ENCODE measurements at regions not wholly inside any gene's neighbourhood (a gene's known extent, or its start where the extent isn't known, plus 50 kb on each side); places are given as distances from the start of the nearest gene placed in this dataset.

DNA sequence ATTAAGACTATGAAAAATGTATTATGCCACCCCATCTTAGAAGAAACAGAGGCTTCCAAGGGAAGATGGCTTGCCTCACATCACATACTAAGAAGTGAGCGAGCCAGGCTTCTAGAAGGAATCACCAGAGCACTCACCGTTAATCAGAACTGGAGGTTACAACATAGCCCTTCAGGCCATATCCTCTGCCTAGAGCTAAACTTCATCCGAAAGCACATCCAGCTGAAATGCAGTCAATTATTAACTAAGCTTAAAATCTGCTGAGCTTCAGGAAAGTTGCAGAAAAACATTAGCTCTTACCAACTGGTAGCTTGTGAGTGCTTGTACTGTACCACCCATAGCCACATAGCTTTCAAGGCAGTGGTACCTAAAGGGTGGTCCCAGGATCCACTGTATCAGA is 483.2 kb downstream of the TBL1XR1 start:
- DNase-seq (ENCODE audit: low read depth): no peak

DNA sequence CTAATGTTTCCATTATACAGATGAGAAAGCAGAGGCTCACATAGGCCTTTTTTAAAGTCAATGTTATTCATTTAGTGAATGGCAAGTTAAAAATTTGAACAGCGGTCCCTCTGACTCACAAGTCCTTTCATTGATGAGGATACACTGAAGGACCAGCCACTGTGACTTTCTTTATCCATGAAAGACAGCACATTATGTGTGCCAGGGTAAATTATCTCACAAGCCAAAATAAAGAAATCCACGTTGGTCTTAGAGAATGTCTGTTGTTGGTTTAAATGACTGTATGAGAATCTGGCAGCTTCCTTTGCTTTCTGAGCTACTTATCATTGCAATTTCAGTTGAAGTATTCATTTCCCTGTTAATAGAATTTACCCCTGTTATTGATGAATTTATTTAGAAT is 485.1 kb downstream of the TBL1XR1 start:
- DNase-seq (ENCODE audit: low read depth): no peak

DNA sequence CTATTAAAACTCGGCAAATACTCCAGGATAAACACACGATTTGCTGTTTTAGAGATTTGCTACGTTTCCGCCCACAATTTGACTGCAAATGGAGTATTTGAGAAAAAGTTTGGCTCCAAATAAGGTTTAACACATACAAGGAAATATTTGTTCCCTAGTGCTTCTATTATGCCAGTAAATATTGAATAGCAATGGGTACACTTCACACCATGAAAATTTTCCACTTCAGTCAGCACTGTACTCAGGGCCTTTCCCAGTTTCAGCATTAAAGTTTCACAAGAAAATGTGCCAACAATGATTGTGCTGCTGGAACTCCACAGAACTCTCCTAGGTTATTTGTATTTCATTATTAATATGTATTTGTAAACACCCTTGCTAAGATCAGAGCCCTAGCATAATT is 498.0 kb downstream of the TBL1XR1 start:
- DNase-seq (ENCODE audit: low read depth): no peak

DNA sequence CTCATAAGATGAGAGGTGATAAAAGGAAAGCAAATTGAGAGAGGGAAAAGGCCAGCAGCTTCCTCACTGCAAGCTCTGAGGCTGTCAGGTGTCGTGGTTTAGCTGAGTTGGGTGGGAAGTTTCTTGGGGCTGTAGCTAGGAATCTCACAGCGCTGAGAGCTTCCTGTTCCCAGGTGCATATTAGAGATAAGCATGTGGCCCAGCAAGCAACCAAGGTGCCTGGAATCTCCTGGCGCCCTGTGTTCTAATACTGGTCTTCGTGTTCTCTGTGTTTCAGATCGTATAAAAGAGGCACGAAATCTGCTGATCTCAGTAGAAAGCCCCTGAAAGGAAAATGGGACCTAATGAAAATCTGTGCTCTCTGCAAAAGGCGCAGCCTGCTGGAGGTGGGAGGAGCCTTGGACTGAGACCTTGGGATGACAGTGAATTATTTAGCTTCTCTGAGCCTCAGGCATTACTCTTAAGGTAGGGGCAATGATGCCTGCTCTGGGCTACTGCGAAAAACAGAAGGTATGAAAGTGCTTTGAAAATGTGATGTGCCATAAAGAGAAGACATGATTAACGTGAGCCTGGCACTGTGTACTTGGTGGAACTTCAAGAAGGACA is 499.9 kb downstream of the TBL1XR1 start:
- no peak for DNase-seq (ENCODE audit: low read depth)

DNA sequence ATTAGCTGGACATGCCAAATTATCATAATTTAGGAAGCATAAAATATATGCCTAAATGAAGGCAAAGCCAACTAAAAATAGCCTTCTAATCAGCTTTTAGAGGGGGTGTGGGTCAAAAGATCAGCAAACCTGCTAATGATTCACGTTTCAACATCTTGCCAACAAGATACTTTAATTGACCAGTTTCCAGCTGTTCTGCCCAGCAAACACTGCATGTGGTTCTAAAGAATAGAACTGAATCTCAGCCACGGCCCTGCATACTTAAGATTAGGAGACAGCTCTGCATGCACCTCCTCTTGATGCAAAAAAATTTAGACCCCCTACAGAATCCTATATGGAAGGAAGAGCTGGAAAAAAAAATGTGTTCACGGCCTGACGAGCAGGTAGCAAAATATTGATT is 500.5 kb downstream of the TBL1XR1 start:
- DNase-seq (ENCODE audit: low read depth): no peak

DNA sequence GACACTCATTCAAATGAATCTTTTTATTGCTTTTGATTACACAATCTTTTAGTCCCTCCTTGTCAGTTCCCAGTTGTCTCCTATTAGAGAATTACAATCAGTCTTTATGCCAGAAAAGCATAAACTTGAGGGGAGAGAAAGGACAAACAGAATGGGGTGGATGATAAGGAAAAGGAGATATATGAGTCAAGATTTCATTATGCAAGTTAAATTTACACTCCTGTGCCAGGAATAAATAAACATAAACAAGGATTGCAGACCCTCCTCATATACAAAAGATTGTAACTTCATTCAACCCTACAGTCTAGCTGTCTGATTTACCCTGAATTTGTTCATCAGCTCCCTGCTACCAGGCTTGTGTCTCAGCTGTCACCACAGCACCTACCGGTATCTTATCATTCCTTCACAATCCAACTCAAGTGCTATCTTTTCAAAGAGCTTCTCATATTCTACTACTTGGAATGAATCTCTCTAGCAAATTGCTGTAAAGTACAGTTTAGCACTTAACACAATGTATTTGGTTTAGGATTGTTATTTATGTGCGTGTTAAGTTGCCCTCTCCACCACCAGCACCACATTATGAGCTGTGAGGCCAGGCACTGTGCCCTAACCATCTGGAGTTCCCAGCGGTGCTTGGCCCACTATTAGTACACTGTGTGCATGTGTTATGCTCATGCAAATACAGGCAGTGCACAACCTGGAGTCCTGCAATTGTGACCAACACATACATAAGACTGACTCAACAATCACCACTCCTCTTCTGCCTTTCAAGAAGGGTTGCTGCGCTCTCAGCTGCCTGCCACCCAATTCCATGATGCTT is 504.1 kb downstream of the TBL1XR1 start:
- no peak for DNase-seq (ENCODE audit: low read depth)

DNA sequence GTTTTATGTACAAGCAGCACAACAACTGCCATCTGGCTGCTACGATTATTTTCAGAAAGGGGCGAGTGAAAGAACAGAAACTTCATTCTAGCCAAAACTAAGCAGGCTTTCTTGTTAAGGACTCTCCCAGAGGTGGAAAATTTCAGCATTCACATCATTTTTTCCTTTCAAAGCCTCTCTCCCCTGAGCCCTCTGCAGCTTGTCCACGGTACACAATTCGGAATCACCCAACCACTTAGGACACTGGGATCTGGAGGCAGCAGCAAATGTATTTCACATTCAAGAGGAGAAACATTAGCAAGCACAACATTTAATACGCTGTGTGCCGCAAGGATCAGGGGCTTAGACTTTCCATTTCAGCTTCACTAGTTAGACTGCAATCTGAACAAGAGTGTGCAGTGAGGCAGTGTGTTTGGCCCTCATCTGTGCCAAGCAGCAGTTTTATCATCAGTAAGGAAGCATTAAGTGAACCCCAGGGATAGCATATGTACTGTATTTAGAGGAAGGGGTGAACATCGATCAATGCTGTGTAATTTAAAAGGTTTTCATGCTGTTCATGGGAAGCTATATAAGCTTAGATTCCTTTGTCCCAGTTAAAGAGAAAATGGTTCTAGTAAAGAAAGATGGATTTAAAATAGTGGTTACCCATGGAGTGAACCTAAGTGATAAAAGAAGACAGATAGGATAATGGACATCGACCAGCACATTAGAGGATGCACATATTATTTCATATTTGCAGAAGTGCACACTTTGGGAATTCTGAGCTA is 504.9 kb downstream of the TBL1XR1 start:
- DNase-seq (ENCODE audit: low read depth): no peak

DNA sequence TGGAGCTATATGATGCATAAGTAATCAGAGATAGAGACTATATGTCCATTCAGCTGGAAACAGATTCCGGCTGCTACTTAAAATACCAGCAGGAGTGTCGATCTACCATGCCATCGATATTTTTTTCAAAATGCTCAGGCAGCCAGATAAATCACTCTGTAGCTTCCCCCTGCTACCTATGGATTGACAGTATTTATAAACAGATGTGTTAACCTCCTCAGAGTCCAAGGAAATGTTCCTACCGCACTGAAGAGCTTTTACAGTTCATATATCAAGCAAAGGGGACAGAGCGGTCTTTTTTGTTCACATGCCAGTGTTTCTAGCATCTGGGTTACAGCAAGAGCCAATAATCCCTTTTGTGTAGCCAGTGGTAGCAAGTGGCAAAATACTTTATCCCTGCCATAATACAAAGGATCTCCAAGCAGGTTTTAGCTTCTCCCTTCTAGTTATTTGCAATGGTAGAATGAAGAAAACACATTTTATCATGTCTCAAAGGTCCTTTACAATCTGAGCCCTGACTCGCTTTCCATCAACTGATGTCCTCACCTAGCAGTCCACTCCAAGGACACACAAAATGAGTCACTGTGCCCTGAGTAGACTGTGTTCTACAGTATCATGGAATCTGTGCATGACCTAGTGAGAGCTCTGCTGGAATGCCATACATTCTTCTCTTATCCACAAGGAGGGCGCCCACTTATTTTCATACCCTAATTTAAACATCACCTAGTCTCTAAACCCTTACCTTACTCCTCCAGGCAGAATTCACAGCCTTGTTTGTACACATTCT is 507.0 kb downstream of the TBL1XR1 start:
- DNase-seq (ENCODE audit: low read depth): no peak

DNA sequence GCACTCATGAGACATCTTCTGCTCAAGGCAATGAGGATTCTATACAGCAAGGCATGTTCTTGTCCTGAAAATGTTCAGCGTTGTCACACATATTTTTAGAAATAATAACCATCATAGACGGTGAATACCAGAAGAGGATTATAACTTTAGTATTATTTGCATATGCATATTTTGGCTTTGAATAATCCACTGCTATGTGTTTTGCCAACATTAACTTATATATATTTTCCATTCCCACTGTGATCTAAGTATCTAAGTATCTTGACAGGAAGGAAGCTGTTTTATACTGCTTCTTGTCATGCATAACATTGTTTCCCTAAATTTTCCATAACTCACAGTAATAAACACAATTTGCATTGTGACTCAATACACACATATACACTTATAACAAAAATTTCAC is 509.5 kb downstream of the TBL1XR1 start:
- DNase-seq (ENCODE audit: low read depth): no peak

DNA sequence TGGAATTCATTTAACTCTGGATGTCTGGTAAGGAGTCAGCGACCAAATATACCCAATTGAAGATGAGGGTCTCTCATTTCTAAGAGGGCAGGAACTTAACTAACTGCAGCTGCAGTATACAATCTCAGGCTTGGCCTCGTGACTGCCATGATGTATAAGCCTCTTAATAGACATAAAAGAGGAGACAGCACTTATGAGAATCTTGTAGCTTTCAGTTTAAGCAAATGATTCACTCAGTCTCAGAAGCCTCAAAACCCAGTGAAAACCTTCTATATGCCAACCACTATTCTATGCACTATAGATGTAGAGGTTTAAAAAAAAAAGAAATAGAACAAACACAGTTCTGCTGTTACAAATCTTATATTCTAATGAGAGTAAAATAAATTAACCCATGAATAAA is 513.9 kb downstream of the TBL1XR1 start:
- no peak for DNase-seq (ENCODE audit: low read depth)

DNA sequence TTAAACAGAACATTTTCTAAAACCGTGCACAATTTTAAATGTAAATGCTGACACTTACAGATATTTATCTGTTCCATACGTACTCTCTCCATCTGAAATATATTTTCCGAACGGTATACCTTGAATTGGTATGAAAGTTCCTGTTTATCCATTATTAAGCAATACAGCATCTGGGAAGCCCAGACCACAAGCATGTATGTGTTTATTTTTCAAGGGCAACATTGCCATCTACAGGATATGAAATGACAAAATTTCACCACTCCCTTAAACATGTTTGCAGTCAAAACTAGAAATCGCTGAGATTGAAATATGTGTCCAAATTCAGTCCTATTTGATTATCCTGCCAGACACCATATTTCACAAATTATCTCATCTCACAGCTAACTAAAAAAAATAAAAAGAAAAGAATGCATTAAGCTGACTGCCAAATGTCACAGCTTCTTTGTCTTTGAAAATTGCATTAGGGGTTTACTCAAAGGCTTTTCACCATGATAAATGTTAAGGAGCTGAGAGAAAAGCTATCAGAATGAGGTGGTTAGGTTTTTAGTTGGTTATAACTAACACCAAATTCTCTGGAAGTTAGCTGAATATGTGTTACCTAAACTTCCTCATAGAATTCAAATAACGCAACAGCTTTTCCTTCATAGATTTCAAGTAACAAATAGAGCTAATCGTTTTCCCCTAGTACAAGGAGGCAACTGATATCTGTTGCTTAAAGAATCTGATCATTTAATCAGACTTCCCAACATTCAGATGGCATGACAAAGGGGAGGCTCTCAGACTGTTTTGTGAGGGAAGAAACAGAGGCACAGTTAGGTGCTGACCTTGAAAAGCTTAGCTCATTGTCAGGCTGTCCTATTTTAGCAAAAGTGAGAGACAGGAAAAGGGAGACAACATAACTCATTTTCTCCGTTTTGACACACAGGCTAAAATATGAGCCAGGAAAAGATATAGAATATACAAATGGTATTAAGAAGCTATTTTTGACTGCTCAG is 533.1 kb downstream of the TBL1XR1 start:
- no peak for DNase-seq (ENCODE audit: low read depth)

DNA sequence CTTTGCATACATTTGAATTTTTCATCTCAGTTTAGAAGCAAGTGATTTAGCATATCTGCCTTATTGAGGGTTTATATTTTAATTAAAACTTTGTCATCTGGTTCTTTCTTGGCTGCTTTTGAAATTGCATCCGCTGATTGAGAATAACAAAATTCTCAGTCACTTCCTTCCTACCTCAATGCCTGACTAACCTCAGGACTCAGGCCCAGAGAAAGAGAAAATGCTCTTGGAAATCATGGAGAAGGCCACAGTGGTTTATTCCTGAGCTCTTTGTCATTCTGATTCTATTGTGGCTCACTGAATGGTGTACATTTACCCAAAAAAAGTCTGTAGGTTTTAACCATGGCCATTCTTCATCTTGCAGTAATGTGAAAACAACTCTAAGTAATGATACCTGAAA is 533.9 kb downstream of the TBL1XR1 start:
- DNase-seq (ENCODE audit: low read depth): no peak

DNA sequence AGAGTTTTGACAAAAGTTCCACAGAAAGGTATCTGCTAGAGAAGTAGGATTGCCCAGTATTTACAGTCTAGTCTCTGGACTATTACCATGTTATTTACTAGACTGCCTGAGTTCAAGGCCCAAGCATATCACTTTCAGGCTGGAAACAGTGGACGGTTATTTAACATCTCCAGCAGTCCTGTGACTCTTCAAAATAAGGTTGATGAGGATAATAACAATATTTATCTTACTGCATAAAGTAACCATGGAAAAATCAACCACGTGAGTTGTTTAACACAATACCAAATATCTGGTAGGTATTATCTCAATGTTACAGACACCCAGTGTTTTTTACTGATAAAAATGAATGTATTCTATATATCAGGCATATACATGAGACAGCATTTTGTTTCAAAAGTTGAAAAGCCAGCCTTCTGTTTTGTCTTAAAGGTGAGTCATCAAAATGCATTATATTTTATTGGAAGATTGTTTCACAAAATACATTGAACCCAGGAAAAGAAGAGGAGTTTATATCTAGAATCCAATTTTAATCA is 535.8 kb downstream of the TBL1XR1 start:
- no peak for DNase-seq (ENCODE audit: low read depth)

DNA sequence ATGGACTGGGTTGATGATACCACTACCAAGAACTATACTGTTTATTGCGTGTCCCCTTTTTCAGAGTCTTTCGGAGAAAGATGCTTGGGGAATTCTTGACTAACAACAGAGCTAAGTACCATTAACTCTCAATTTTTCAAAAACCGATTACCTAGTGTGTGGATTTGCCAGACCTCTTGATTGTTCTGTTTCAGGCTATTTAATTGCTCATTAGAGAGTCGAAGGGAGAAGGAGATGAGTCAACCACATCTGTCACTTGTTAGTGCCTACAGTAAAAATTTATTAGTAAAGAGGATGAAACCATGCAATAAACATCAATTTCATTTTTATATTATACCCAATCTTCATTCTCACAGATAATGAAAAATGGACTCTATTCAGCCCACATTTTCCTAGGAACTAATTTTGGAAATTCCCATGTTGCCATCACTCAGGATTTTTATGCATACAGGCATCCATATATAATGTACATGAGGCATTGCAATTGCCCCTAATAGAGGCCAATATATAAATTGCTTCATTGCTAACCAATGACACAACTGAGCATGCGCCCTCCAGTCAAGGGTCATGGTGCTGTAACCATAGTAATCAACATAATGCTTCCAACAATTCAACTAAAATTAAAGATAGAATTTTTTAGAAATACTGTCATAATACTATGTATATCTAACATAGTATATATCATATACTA is 541.7 kb downstream of the TBL1XR1 start:
- DNase-seq (ENCODE audit: low read depth): no peak

DNA sequence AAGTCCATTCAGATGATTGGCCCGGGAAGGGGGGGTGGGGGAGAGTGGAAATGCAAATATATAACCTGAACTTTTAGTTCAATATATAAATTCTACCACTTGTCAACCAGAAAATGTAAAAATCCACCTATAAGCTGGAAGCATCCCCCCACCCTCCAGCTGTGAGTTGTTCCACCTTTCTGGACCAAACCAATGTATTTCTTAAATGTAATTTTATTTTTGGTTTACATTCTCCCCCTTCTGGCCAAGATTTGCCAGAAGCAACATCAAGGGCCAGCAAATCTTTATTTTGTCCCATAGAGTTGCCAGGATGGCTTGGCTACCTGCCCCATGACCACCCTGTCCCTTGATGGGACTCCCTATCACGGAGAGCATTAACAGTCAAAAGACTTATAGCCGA is 545.7 kb downstream of the TBL1XR1 start:
- DNase-seq (ENCODE audit: low read depth): no peak

DNA sequence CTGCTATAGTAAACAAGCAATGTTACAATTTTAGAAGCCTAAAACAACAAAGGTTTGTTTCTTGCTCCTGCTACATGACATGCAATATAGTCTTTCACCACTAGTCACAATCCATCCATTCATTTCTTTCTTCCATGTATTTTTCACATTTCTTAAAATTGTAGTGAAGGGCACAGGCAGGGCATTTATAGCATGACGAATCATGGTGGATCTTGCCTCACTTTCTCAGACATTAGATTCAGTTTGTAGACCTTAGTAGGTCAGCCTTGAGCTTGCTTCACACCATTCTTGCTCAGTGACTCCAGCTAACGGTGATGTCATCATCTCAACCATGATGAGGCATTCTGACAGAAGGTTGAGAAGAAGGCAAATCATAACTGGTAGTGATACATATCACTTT is 546.8 kb downstream of the TBL1XR1 start:
- no peak for DNase-seq (ENCODE audit: low read depth)

DNA sequence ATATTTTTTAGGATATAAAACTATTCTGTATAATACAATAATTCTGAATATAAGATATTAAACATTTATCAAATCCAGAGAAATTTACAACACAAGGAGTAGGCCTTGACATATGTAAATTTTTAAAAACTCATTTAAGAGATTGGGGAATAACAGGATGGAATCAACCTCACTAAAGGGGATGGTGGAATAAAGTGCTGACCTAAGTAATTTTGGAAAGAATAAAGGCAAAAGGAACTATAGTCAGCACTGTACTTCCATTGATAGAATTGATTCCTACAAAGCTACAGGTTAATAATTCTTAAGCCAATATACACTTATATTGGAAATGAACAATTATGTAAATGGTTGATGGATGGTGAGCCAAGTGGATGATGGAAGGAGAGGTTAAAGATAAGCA is 549.3 kb downstream of the TBL1XR1 start:
- DNase-seq (ENCODE audit: low read depth): no peak

DNA sequence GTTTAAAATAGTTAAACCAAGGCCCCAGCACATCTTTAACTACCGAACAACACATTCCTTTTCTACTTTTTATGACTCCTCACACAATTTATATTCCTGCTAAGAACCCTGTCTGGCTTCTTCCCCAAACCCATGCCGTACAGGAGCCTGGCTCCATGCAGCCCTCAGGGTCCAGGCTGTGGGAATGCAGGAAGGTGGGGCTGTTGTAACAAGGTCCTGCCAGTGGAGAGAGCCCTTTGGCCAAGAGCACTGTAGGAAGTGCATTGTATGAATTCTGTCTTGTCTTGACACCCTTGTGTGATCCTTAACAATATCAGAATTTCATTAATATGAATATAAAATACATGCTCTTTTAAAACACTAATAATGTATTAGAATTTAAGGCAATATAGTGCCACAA is 563.8 kb downstream of the TBL1XR1 start:
- DNase-seq (ENCODE audit: low read depth): no peak

DNA sequence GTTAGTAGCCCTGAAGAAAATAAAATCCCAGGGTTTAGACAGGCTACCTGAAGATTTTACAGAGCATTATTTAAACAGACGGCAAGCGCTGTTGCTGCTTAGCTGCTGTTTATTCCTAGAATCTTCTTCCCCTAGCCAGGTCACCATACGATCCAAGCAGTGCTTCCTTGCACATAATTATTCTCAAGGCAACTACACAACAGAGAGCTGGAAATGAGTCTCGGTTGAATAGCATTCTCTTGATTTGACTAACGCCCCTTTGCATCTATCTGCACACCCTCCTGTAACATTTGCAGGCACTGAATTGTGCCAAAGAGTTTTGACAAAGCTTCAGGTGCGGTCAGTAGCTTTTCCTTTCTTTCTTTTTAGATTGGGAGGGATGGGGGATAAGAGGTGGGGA is 564.4 kb downstream of the TBL1XR1 start:
- no peak for DNase-seq (ENCODE audit: low read depth)

DNA sequence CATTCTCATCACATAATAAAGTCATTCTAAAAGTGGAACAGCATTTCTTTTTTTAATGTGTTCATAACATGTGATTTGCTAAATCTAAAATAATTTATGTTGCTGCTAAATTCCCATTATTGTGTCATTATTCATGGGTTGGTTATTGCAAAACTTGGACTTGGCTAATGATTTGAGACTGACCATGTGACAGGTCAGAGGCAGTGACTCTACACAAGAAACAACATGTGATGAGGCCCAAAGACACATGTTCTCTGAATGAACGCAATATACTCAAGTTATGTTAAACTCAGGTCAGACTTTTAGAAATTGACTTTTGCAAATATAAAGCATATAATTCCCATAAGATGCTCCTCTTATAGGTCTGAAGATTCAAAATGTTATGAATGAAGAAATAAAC is 566.1 kb downstream of the TBL1XR1 start:
- DNase-seq (ENCODE audit: low read depth): no peak
